SW480 (cell line): ENCODE measurements at regions not wholly inside any gene's neighbourhood (a gene's known extent, or its start where the extent isn't known, plus 50 kb on each side); places are given as distances from the start of the nearest gene placed in this dataset.
"Not testable (repeated sequence)": the region's sequence is repeated elsewhere in the genome, so short reads cannot be mapped to it uniquely, and the experiment has no call there.

Experiments used
- DNase-seq: peaks from one replicate; pipeline ENCODE4 v3.0.0-alpha.2; 2016; ENCODE audit warnings: low spot score

DNA sequence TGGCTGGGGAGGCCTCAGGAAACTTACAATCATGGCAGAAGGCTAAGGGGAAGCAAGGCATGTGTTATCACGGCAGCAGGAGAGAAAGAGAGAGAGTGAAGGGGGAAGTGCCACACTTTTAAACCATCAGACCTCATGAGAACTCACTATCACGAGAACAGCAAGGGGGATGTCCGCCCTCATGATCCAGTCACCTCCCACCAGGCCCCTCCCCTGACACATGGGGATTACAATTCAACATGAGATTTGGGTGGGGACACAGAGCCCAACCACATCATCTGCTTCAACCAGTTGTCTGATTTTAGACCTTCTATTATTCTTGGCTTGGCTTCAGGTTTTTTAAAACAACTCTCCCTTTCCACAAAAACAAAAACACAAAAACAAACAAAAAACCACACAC lies 93.7 kb upstream of the BASP1 start:
- DNase-seq: not testable (repeated sequence)

DNA sequence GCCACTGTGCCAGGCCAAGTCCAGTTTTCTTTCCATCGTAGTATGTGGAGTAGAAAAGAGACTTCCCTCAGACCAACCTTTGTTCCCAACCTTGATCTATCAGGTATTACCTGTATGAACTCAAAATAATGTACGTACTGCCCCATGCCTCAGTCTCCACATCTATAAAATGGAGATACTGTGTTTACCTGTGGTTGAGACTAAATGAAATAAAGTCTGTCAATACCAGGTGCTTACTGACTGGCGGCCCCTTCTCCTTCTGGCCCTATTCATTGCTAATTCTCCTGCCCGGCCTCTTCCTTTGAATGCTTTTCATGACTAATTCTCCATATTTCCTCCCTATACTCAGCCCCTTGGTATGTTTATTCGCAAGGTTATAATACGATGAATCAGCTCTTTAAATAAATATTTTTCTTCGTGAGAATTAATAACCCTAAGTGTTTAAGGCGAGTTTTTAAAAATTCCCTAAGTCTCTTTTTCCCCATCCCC lies 89.6 kb upstream of the BASP1 start:
- DNase-seq: no peak

DNA sequence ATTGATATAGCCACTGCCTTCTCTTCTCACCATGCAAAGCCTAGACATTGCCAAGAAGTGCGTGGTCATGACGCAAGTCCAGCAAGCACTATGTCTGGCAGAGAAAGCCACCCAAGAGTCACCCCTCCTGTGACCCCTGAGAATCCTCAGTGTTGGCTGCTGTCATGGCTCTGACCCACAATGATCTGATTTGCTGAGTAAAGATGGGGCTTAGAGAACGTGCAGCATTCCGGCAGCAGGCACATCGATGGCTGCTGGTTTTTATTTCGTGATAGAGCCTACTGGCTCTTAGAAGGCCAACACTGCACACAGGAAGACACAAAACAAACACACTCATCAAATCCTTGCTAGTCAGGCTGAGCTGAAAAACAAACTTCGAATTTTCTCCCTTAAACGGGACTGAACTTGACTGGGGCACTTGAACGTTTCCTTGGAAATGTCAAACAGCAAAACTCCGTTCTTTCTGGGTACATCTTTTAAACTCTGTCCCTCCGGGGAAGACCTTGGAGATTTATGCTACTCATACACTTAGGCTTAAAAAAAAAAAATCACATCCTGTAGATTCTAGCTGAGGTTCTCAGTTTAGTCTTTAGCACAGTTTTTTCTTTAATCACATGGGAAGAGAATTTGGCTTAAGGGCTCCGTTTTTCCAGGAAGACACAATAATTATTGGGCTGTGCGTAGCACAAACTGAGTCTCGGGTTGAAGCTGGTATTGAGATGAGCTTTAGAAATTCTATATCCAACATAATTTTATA lies 88.2 kb upstream of the BASP1 start:
- DNase-seq: no peak

DNA sequence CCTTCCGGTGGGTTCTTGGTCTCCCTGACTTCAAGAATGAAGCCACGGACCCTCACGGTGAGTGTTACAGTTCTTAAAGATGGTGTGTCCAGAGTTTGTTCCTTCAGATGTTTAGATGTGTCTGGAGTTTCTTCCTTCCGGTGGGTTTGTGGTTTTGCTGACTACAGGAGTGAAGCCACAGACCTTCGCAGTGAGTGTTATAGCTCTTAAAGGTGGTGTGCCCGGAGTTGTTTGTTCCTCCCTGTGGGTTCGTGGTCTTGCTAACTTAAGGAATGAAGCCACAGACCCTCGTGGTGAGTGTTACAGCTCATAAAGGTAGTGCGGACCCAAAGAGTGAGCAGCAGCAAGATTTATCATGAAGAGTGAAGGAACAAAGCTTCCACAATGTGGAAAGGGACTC lies 87.1 kb upstream of the BASP1 start:
- DNase-seq: not testable (repeated sequence)

DNA sequence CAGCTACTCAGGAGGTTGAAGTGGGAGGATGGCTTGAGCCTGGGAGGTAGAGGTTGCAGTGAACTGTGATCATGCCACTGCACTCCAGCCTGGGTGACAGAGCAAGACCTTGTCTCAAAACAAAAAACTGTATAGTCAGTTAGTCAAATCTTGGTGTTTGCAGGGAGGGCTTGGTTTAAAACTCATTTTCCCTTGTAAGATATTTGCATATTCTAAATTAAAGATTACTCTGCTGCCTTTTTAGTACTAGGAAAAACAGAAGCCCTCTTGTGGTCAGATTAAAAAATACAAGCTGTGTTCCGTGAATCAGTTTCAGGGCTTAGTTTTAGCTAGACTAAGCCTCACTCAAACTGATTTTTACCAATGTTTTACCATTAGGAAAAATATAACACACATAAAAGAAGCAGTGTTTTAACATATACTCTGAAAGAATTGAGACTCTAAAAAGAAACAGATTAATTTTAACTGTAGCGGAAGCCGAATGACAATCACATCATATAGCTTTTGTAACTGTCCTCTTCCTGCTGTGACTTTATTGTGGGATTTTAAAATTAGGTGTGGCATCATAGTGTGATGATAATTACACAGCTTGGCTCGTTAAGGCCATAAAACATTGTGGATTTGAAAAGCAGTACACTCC lies 84.9 kb upstream of the BASP1 start:
- peak; percentile 71 for DNase-seq

DNA sequence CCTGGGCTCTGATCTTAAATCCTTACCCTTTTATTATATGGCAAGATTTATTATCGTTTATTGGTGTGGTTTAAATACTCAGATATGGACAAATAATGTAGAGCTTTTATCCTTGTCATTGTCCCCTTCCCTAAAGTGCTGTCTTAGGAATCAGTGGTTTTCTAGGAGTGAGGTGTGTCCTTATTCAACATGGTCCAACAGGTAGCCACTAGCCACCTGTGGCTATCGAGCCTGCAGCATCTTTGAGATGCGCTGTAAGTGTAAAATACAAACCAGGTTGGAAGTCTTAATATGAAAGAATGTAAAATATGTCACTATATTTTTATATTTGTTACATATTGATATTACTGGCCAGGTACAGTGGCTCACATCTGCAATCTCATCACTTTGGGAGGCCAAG lies 82.4 kb upstream of the BASP1 start:
- DNase-seq: no peak

DNA sequence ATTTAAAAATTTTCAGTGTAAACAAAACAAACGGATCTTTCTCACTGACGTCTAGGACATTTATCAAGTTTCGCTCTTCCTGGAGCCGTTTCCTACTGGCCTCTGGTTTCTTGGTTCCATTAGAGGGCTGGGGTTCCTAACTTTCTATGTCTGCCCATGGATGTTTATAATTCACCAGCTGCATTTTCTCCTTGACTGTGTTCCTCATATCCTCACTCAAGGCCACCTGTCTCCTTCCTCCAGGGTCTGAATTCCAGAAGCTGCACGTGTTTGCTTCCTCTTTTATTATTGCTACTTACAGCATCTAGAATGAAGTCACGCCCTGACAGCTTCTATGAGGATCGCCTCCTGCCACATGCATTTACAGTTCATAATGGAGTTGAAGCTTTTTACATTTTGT lies 74.1 kb upstream of the BASP1 start:
- no peak for DNase-seq

DNA sequence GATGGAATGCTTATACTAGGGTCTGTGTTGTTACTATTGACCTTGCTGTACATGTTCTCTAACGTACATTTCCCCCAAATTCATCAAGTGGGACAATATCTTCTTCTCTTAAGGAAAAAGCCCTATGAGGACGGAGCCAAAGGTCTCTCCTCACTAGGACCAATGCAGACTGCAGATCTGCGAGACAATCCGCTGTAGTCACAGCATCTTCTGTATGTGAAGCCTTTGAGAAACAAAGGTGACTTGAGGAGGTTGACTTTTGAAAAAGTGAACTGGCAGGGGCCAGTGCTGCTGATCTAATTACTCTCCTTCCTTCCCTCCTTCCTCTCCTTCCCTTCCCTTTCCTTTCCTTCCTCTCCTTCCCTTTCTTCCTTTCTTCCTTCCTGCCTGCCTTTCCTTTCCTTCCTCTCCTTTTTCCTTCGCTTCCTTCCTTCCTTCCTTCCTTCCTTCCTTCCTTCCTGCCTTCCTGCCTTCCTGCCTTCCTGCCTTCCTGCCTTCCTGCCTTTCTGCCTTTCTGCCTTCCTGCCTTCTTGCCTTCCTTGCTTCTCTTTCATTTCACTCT lies 71.1 kb upstream of the BASP1 start:
- no peak for DNase-seq

DNA sequence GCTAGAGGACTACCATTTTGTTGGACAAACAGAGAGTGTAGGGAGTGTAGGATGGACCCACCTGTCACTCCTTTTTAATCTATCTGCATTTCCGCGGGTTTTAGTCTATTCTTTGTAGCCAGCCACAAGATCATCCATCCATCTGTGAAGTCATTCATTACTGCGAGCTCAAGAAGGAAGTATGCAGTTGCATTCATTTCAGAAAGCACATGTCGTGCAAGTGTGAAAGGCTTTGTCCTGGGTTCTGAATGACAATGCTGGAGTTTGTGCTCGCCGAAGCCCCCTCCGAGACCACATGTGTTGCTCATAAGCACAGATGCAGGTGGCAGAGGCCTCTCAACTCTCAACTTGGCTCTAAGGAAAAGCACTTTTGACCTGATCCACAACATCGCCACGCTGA lies 70.3 kb upstream of the BASP1 start:
- no peak for DNase-seq

DNA sequence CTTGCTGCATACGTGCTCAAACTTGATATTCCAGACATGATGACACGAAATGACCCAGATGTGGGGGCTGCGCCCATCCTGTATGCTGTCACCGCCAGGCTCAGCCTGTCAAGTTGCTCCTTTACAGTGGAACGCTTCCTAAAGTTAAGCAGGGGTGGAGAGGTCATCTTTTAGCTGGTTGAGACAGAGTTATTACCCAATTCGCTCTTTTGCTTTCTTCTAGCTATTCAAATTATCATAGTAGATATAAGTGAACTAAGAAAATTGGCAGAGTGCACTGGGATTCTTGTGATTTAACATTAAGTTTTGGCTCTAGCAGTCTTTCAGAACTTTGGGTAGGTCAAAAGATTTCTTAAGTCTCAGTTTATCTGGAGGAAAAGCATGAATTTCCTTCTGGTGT lies 69.8 kb upstream of the BASP1 start:
- no peak for DNase-seq

DNA sequence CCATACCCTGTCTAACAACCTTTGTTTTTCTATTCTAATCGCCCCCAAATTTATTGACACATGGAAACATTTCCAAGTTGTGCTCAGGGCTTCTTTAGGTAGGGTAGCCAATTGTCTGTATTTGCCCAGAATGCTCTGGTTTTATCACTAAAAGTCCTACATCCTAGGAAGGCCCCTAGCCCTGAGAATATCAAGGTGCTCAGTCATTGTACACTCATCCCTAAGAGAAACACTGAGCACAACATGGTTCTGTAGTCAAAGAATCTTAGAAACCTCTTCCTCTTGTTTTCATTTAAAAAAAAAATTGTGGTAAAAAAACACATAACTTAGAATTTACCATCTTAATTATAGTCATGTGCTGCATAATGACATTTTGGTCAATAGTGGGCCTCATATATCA lies 69.0 kb upstream of the BASP1 start:
- no peak for DNase-seq

DNA sequence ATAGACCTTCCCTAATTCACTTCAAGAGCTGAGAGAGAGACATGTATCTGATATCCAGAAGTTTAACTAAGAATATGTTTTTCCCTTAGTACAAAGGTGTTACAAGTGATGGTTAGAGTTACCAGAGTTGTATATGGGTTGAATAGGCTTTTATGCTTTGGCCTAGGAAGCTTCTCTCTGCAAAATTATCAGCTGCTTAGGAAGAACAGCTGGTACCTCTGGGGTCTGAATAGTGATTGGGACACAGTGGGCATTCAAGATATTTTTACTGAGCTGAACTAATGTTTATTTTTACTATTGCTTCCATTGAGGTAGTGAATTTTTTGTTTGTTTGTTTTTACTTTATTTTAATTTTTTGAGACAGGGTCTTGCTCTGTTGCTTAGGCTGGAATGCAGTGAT lies 67.6 kb upstream of the BASP1 start:
- DNase-seq: no peak

DNA sequence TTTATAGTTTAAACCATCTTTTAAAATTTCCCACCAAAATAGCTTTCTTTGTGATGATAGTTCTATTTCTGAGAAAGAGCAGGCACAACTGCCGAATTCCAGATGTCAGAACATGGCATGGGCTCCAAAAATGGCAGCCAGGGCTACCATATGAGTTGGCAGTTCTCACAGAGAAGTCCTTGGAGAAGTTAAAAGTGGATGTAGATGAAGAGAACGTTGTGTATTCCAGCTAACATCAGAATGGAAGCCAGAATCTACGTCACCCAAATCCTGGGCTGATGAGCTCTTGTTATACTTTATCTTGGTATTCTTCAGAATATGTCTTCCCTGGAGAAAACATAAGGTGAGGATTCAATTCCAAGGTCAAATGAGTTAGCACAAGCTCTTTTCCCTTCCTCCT lies 66.9 kb upstream of the BASP1 start:
- no peak for DNase-seq

DNA sequence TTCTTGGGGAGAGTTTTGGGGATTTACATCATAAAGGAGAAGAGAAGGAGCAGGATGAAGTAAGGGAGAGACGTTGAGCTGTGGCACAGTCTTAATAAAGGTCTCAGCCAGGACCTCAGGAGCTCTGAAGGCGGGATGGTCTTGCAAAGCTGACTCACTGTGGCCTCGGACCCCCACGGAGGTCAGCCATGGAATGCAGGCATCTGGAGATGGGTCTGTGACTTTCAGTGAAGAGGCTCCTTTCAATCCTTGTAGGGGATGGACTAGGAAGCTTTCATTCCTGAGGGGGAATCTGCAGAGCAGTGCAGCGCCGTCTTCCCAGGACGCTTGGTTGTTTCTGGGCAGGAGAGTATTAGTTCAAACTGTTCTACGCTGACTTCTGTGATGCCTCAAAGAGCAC lies 65.7 kb upstream of the BASP1 start:
- DNase-seq: no peak

DNA sequence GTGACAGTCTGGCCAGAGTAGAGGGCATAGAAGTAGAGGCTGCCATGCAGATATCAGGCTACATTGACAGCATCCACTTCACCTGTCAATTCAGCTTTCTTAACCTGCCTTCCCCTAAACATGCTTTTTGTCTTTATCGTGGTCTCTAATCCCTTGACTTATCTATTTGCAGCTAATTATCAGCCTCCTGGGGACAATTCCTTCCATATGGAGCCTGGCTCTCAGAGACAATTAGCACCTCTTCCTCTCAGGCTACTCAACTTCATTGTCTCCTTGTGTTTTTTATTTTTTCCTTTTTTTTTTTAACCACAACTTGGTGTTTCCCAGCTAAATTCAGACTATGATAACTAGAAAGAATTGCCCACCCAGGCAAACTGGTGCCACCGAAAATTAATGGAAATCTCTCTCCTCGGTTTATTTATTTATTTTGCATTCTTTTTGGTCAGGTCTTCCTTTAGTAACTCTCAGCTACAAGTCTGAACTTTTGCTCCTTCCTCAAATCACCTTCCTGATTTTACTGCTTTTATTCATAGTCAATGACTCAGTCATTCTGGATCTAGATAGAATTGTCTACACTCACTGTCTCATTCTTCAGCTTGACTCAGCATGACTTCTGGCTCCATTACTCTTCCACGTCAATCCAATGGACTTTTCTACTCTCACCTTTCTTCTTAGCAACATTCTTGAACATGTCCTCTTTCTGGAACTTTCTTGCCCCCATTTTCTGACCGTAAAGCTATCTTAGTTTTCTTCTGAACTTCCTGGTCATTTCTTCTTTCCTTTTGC lies 63.0 kb upstream of the BASP1 start:
- DNase-seq: no peak

DNA sequence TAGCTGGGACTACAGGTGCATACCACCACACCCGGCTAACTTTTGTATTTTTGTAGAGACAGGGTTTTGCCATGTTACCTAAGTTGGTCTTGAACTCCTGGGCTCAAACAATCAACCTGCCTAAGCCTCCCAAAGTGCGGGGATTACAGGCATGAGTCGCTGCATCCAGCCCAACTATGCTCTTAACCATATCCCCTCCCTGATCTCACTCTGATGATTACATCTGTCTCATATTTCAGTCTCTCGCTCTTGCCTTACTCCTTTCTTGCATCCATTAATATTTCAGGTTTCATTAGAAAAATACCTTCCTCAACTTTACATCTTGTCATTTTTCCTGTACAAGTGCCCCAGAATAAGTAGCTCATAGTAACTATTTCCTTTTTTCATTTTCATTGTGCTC lies 61.0 kb upstream of the BASP1 start:
- no peak for DNase-seq

DNA sequence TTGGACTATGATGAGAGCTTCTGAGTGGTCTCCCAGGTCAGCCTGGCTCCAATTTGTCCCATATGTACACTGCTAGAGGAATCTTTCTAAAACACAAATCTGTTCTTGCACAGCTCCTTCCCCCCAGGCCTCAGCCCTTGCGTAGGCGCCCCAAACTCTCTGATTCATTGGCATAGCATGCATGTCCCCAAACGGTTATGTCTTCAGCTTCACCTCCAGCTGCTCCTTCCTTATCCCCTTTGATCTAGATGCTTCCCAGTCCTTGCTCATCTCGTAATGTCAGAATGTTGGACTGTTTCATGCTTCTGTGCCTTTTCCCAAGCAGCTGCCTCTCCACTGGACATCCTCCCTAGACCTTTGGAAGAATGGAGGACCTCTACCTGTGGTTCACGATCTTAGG lies 60.1 kb upstream of the BASP1 start:
- no peak for DNase-seq

DNA sequence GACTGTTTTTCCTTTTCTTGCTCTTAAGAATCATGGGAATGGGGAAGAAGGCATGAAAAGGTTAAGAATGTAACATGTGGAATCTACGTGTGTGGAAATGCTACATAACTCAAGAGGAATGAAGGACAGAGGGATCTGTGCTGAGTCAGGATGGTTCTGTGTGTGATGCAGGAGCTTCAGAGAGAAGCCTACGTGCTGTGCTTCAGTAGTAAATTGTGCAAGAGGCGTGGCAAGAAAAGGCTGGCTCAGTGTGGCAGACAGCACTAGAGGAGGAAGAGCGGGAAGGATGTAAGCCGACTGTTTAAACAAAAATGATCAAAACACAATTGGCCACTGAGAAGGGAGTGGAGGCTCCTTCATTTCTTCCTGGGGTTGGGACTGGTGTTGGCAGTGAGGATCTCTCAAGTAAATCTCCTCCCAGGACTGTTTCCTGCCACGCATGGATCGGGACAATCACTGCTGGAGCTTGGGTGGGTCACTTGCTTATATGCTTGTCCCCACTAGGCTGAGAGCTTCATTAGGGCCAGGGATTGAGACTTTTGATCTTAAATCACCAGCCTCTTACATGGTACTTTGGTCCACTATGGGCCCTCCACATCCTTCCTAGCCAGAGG lies 59.4 kb upstream of the BASP1 start:
- DNase-seq: no peak

DNA sequence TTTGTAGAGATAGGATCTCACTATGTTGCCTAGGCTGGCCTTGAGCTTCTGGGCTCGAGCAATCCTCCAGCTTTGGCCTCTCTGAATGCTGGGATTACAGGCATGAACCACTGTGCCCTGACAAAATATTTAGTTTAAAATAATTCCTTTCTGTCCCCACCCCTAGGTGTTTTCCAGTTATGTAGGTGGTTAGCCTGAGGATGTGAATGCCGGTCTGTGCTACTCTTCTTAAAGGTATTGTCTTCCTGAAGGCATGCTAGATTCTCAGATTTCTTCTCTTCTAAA lies 56.7 kb upstream of the BASP1 start:
- no peak for DNase-seq

DNA sequence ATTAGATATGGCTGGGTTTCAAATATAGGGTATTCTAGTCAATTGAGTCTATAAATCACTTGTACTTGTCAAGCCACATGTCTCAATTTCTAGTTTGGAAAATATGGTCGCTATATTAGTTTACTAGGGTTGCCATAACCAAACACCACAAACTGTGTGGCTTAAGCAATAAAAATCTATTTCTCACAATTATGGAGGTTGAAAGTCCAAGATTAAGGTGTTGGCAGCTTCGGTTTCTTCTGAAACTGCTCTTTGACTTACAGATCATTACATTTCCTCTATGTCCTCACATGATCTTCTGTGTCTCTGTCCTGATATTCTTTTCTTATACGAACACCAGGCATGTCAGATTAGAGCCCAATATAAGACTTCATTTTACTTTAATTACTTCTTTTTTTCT lies 55.8 kb upstream of the BASP1 start:
- no peak for DNase-seq

DNA sequence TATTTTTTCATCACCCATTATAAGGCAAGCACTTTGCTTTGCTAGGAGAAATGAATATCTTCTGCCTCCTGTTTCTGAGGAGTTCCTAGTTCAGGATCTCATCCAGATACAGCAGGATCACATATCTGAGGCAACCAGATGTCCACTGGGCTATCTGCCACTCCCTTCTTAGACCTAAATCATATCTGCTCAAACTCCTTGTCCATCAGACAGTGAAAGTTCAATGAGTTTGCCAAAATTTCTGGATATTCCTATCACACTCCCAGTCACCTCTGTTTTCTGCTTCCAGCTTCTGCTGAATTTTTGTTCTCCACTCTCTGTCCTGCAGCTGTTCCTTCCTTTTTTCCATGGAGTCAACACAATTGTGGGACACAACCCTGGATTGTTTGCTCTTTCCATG lies 54.2 kb upstream of the BASP1 start:
- no peak for DNase-seq

DNA sequence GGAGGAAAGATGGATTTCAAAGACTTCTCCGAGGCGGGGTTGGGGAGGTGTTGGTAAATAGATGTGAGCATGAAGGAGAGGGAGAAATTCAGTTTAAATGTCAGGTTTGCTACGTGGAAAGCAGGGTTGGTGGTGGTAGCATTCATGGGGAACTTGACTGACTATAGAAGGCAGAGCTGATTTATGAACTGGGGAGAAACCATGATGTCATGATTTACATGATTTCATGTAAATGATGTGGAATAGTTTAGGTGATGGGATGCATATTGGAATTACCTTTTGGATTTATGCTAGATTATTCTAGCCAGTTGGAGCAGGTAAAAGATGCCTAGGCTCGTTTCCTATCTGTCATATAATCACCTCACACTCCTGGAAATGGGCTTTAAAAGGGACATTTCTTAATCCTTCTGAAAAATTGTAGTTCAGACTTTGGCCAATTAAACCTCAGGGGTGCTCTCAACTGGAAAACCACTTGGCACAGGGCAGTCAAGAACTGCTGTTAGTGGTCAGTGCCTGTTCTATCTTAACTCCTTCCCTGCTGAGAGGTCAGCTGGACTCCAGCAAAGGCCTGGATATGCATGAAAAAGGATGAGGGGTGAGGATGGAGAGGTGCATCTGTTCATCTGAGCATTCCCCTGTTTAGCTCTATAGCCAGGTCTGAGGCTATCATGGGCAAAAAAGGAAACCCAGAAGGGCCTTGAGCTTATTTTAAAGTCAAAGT lies 50.1 kb upstream of the BASP1 start:
- DNase-seq: no peak
